Liver (tissue), 8 donors: ENCODE measurements at regions not wholly inside any gene's neighbourhood (a gene's known extent, or its start where the extent isn't known, plus 50 kb on each side); places are given as distances from the start of the nearest gene placed in this dataset.

ENCODE experiments used
- DNase-seq: peaks from one replicate; pipeline ENCODE4 v3.0.0-alpha.2; 2017; ENCODE audit warnings: low spot score
- H3K27ac ChIP-seq, 2 donors: one replicate each; pipeline ENCODE4 v1.7.0; 2013; ENCODE audit warnings: inconsistent platforms in 2 of 2, low read length in 2 of 2, control low read depth in 1 of 2, low read depth in 1 of 2, mild to moderate bottlenecking in 1 of 2
- H3K27me3 ChIP-seq, 4 donors: one replicate each; pipeline versions ENCODE4 v1.6.1 to v1.7.0; 2013; ENCODE audit warnings: low read length in 3 of 4, inconsistent platforms in 1 of 4, mild to moderate bottlenecking in 1 of 4, moderate library complexity in 1 of 4; ENCODE audit not compliant: control insufficient read depth in 4 of 4, insufficient read depth in 4 of 4
- H3K36me3 ChIP-seq, 4 donors: one replicate each; pipeline versions ENCODE4 v1.6.1 to v1.7.0; 2013; ENCODE audit warnings: low read length in 3 of 4, mild to moderate bottlenecking in 3 of 4, low read depth in 1 of 4, moderate library complexity in 1 of 4; ENCODE audit not compliant: control insufficient read depth in 4 of 4, insufficient read depth in 3 of 4
- H3K4me1 ChIP-seq, 4 donors: one replicate each; pipeline versions ENCODE4 v1.6.1 to v1.7.0; 2013; ENCODE audit warnings: low read length in 3 of 4, mild to moderate bottlenecking in 3 of 4, moderate library complexity in 1 of 4; ENCODE audit not compliant: control insufficient read depth in 4 of 4, insufficient read depth in 4 of 4
- H3K4me3 ChIP-seq, 3 donors: one replicate each; pipeline versions ENCODE4 v1.6.1 to v1.7.0; 2013; ENCODE audit warnings: low read length in 3 of 3, control low read depth in 1 of 3, low read depth in 1 of 3, mild to moderate bottlenecking in 1 of 3
- H3K9ac ChIP-seq, 2 donors: one replicate each; pipeline ENCODE4 v1.7.0; 2013; ENCODE audit warnings: low read length in 2 of 2, mild to moderate bottlenecking in 2 of 2, moderate library complexity in 2 of 2, control low read depth in 1 of 2, low read depth in 1 of 2
- H3K9me3 ChIP-seq, 4 donors: one replicate each; pipeline versions ENCODE4 v1.6.1 to v1.7.0; 2013; ENCODE audit warnings: low read length in 3 of 4; ENCODE audit not compliant: control insufficient read depth in 4 of 4
- EGR1 ChIP-seq, 2 donors: IDR thresholded peaks; 2 replicates each; pipeline ENCODE4 v1.6.1; 2016 to 2018; ENCODE audit warnings: antibody characterized with exemption in 2 of 2, low read depth in 2 of 2
- FOXA1 ChIP-seq: IDR thresholded peaks from 2 replicates; pipeline ENCODE4 v1.6.1; 2016; ENCODE audit warnings: antibody characterized with exemption
- FOXA2 ChIP-seq: IDR thresholded peaks from 2 replicates; pipeline ENCODE4 v1.6.1; 2016; ENCODE audit warnings: antibody characterized with exemption
- GABPA ChIP-seq, 2 donors: IDR thresholded peaks in 1 of 2; conservative IDR thresholded peaks in 1 of 2; 2 replicates each; pipeline ENCODE4 v1.6.1; 2016; ENCODE audit warnings: antibody characterized with exemption in 2 of 2, mild to moderate bottlenecking in 1 of 2, moderate library complexity in 1 of 2
- HNF4A ChIP-seq, 2 donors: conservative IDR thresholded peaks; 2 replicates each; pipeline ENCODE4 v1.6.1; 2016; ENCODE audit warnings: antibody characterized with exemption in 2 of 2, mild to moderate bottlenecking in 2 of 2
- HNF4G ChIP-seq: IDR thresholded peaks from 2 replicates; pipeline ENCODE4 v1.6.1; 2016; ENCODE audit warnings: antibody characterized with exemption
- NR2F2 ChIP-seq: IDR thresholded peaks from 2 replicates; pipeline ENCODE4 v1.6.1; 2016; ENCODE audit warnings: antibody characterized with exemption
- REST ChIP-seq: IDR thresholded peaks from 2 replicates; pipeline ENCODE4 v1.6.1; 2016; ENCODE audit warnings: antibody characterized with exemption, mild to moderate bottlenecking
- SP1 ChIP-seq: IDR thresholded peaks from 2 replicates; pipeline ENCODE4 v1.6.1; 2018; ENCODE audit warnings: antibody characterized with exemption, mild to moderate bottlenecking
- TAF1 ChIP-seq: conservative IDR thresholded peaks from 2 replicates; pipeline ENCODE4 v1.6.1; 2016; ENCODE audit warnings: antibody characterized with exemption, mild to moderate bottlenecking
- YY1 ChIP-seq: IDR thresholded peaks from 2 replicates; pipeline ENCODE4 v1.6.1; 2016; ENCODE audit warnings: antibody characterized with exemption, mild to moderate bottlenecking
- WGBS: extraction: QIAGEN DNeasy Blood & Tissue Kit; methylation state at CpG from one replicate; pipeline ENCODE4 v1.1.7; 2013; 5-methylcytosine and 5-hydroxymethylcytosine counted together
- TF ChIP-seq, protein P1 (sequence below): IDR thresholded peaks from 2 replicates; pipeline ENCODE4 v1.6.1; 2016; ENCODE audit warnings: antibody characterized with exemption
- TF ChIP-seq, protein P2 (sequence below): IDR thresholded peaks from 2 replicates; pipeline ENCODE4 v1.6.1; 2016; ENCODE audit warnings: antibody characterized with exemption
- TF ChIP-seq, protein P3 (sequence below): IDR thresholded peaks from 2 replicates; pipeline ENCODE4 v1.6.1; 2016; ENCODE audit warnings: antibody characterized with exemption
- TF ChIP-seq, protein P4 (sequence below): fragments of 150-350 bp; IDR thresholded peaks from 2 replicates; pipeline ENCODE4 v1.5.1; 2017; ENCODE audit warnings: improper control_type of control experiment, low read depth, low read length; ENCODE audit not compliant: missing input control
- donor health status: healthy.
- donor health status: healthy.
- donor health status: healthy.
- donor health status: healthy.
- donor health status: healthy.

- Histone ChIP-seq H3K36me3 (no peaks in the 10 kb centered on the region), H3K4me3 (peak overlapping the region in 1 of 3 donors; percentile 34), H3K9ac (no peak overlapping the region), H3K27me3 (peaks cover 8 to 33% (median 20%) of the 10 kb centered on the region in 4 donors), H3K27ac (no peak overlapping the region), H3K4me1 (peaks cover 7 to 15% (median 9%) of the 10 kb centered on the region in 4 donors), H3K9me3 (no peaks in the 10 kb centered on the region)
- TF ChIP-seq GABPA (IDR thresholded peaks at IDR 0.05 in 1 of 2, conservative IDR thresholded peaks at IDR 0.05 in 1 of 2) (no peak), YY1 (no peak), SP1 (no peak), EGR1 (IDR thresholded peaks at IDR 0.05; ENCODE audit: low read depth in 2 of 2) (no peak), HNF4G (no peak), NR2F2 (no peak), HNF4A (conservative IDR thresholded peaks at IDR 0.05) (no peak), REST (no peak), TAF1 (no peak), FOXA2 (no peak), FOXA1 (no peak)
- TF ChIP-seq, protein P1, sequence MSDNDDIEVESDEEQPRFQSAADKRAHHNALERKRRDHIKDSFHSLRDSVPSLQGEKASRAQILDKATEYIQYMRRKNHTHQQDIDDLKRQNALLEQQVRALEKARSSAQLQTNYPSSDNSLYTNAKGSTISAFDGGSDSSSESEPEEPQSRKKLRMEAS, result no peak
- TF ChIP-seq, protein P2, sequence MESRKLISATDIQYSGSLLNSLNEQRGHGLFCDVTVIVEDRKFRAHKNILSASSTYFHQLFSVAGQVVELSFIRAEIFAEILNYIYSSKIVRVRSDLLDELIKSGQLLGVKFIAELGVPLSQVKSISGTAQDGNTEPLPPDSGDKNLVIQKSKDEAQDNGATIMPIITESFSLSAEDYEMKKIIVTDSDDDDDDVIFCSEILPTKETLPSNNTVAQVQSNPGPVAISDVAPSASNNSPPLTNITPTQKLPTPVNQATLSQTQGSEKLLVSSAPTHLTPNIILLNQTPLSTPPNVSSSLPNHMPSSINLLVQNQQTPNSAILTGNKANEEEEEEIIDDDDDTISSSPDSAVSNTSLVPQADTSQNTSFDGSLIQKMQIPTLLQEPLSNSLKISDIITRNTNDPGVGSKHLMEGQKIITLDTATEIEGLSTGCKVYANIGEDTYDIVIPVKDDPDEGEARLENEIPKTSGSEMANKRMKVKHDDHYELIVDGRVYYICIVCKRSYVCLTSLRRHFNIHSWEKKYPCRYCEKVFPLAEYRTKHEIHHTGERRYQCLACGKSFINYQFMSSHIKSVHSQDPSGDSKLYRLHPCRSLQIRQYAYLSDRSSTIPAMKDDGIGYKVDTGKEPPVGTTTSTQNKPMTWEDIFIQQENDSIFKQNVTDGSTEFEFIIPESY, result no peak
- TF ChIP-seq, protein P3, sequence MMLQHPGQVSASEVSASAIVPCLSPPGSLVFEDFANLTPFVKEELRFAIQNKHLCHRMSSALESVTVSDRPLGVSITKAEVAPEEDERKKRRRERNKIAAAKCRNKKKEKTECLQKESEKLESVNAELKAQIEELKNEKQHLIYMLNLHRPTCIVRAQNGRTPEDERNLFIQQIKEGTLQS, result no peak
- TF ChIP-seq, protein P4, sequence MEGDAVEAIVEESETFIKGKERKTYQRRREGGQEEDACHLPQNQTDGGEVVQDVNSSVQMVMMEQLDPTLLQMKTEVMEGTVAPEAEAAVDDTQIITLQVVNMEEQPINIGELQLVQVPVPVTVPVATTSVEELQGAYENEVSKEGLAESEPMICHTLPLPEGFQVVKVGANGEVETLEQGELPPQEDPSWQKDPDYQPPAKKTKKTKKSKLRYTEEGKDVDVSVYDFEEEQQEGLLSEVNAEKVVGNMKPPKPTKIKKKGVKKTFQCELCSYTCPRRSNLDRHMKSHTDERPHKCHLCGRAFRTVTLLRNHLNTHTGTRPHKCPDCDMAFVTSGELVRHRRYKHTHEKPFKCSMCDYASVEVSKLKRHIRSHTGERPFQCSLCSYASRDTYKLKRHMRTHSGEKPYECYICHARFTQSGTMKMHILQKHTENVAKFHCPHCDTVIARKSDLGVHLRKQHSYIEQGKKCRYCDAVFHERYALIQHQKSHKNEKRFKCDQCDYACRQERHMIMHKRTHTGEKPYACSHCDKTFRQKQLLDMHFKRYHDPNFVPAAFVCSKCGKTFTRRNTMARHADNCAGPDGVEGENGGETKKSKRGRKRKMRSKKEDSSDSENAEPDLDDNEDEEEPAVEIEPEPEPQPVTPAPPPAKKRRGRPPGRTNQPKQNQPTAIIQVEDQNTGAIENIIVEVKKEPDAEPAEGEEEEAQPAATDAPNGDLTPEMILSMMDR, result no peak
- 6% methylated on average over 58 of the region's 58 CpGs for WGBS
- DNase-seq, result no peak
These were observed 85.9 kb downstream of the NR2F2 start for GRCh38 chr15:96416218-96416933.
